ENCODE measurements at regions not wholly inside any gene's neighbourhood (a gene's known extent, or its start where the extent isn't known, plus 50 kb on each side); places are given as distances from the start of the nearest gene placed in this dataset.
"Not testable (repeated sequence)": the region's sequence is repeated elsewhere in the genome, so short reads cannot be mapped to it uniquely, and the experiment has no call there.

- intact Hi-C loops (cut with DNase I); DNase-seq: not testable (repeated sequence)
Measured at GRCh38 chr7:73961991-73962390, 66.0 kb upstream of the ELN start.

- intact Hi-C loops (cut with DNase I), result no loop called here
- no peak for DNase-seq
Measured at GRCh38 chr7:73963252-73963822, 64.6 kb upstream of the ELN start.

DNA sequence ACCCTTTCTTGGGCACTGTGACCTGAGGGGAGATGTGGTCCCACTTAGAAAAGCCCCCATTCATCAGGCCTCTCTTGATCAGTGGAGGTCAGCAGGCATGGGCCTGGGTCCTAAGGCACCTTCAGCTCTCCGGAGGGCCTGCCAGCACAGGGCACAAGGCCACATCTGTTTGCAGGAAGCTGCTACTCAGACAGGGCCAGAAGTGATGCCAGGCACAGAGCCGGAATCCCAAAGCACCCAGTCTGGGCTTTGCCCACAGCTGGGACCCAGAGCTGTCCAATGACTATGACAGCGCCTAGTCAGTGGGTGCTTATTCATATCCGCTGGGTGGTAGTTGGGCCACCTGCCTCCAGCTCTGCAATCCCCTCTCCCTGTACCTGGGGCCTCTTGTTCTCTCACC, 63.2 kb upstream of the ELN start:
- intact Hi-C loops (cut with DNase I), result no loop called here
- peak in 1 of 10 donors; percentile 51 for DNase-seq

DNA sequence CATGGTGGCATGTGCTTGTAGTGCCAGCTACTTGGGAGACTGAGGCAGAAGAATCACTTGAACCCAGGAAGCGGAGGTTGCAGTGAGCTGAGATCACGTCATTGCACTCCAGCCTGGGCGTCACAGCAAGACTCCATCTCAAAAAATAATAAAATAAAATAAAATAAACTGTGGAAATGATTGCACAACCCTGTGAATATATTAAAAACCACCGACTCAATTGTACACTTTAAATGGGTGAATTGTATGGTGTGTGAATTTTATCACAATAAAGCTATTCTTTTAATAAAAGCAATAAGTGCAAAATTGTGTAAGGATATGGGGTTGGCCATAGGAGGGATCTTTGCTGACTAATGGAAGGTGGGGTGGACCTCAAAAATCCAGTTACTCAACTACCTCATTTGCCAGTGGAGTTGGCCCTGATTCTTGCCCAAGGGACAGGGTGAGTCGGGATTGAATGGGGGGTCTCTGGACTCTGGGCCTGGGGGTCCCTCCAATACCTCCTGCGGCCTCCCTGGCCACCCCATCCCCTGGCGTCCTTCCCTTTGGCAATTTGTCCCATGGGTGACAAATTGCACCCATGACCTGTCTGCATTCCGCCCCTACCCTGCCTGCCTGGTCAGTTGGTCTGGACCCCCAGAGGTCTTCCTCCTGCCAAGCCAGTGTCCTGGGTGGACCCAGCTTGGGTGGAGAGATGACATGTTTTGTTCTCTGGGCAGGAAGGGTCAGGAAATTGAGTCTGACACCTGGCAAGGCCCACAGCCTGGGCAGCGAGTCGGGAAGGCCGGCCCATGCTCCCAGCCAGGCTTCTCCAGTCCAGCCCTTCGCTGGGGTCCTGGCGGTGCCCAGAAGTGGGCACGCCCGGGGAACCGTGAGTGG, 61.7 kb upstream of the ELN start:
- peak in 1 of 10 donors; percentile 66 for DNase-seq
- intact Hi-C loops (cut with DNase I), result no loop called here

GRCh38 chr7:73966941-73967831, 60.8 kb upstream of the ELN start:
- DNase-seq, result peak in 2 of 10 donors; percentile 36 to 47
- intact Hi-C loops (cut with DNase I), result no loop called here

DNA sequence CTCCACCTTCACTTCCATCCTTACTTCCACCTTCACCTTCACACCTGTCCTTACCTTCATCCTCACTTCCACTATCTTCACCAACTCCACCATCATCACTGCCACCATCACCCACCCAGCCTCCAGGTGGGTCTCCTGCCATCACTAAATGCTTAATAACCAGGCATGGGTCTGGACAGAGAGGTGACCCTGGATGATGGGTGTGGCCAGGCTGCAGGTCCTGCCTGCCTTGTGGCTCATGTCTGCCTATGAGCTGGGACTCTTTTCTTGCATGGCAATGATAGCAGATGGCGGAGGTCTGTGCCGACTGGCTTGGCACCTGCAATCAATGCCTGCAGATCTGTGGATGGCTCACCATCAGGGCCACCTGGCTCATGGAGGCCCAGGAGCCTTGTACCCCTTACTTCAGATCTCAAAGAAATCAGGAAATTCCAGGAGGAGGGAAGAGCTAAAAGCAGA, 60.1 kb upstream of the ELN start:
- intact Hi-C loops (cut with DNase I), result no loop called here
- peak in 1 of 10 donors; percentile 63 for DNase-seq

DNA sequence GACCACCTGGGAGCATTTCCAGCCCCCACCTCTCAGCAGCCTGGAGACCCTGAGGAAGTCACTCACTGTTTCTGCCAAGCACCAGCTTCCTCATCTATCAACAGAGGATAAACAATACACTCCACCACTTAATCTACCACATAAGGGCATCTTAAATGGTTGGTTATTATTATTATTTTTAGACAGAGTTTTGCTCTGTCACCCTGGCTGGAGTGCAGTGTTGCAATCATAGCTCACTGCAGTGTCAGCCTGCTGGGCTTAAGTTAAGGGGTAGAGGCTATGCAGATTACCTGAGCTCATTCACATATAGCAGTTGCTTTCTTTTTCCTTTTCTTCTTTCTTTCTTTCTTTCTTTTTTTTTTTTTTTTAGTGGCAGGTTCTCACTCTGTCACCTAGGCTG, 59.5 kb upstream of the ELN start:
- peak in 1 of 10 donors; percentile 36 for DNase-seq
- intact Hi-C loops (cut with DNase I), result no loop called here

GRCh38 chr7:73969991-73970390, 58.0 kb upstream of the ELN start:
- intact Hi-C loops (cut with DNase I), result no loop called here
- no peak for DNase-seq

- DNase-seq, result peak in 1 of 10 donors; percentile 74
- intact Hi-C loops (cut with DNase I), result no loop called here
Measured at GRCh38 chr7:73970801-73971229, 57.2 kb upstream of the ELN start.

GRCh38 chr7:73971322-73971703, 56.7 kb upstream of the ELN start:
- no peak for DNase-seq
- intact Hi-C loops (cut with DNase I), result no loop called here

DNA sequence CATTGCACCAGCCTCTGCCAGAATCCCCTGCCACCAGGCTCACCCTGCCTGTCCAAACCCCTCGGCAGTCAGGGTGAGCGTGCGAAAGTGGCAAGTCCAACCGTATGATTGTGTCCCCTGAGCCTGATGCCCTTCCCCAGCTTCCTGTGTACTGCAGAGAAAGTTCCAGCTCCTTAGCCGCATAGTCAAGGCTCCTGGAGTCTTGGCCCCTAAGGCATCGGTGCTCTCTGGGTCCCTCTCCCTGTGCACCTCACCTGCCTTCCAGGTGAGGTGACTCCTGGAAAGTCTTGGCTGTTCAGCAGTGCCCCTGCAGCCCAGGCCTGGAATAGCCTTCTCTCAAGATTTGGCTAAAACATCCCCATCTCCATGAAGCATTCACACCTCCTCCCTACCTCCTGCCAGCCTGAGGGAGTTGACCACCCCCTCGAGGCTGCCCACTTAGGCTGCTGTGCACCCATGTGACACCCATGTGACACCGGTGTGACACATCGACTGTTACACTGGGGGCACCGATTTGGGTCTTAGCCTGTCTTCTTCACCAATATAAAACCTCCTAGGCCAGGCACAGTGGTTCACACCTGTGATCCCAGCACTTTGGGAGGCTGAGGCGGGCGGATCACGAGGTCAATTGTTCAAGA, 56.1 kb upstream of the ELN start:
- peak in 1 of 10 donors; percentile 43 for DNase-seq
- intact Hi-C loops (cut with DNase I), result no loop called here

- intact Hi-C loops (cut with DNase I), result no loop called here
- peak in 2 of 10 donors; percentile 5 to 38 for DNase-seq
Measured at GRCh38 chr7:73972614-73973013, 55.4 kb upstream of the ELN start.

GRCh38 chr7:73973091-73973490, 54.9 kb upstream of the ELN start:
- peak in 2 of 10 donors; percentile 85 to 86 for DNase-seq
- intact Hi-C loops (cut with DNase I), result no loop called here

- intact Hi-C loops (cut with DNase I), result no loop called here
- peak in 2 of 10 donors; percentile 51 to 62 for DNase-seq
Measured at GRCh38 chr7:73974101-73974947, 53.6 kb upstream of the ELN start.

- DNase-seq, result peak in 2 of 10 donors; percentile 62 to 66
- intact Hi-C loops (cut with DNase I), result no loop called here
Measured at GRCh38 chr7:73974948-73975926, 52.7 kb upstream of the ELN start.

GRCh38 chr7:73976761-73977618, 51.0 kb upstream of the ELN start:
- intact Hi-C loops (cut with DNase I), result no loop called here
- DNase-seq, result peak in 2 of 10 donors; percentile 52 to 76
